Activated naive CD4-positive, alpha-beta T cell treated with anti-CD3 and anti-CD28 coated beads, Interleukin-2, amount 50 U/mL, for 24 hours (primary cell): ENCODE measurements at regions not wholly inside any gene's neighbourhood (a gene's known extent, or its start where the extent isn't known, plus 50 kb on each side); places are given as distances from the start of the nearest gene placed in this dataset.
"Not testable (repeated sequence)": the region's sequence is repeated elsewhere in the genome, so short reads cannot be mapped to it uniquely, and the experiment has no call there.

Experiments used
- H3K27ac Mint-ChIP-seq: one replicate; pipeline ENCODE4 v1.8.0; 2021; ENCODE audit warnings: mild to moderate bottlenecking, mixed read lengths
- H3K27me3 Mint-ChIP-seq: one replicate; pipeline ENCODE4 v1.8.0; 2021; ENCODE audit warnings: mixed read lengths
- H3K36me3 Mint-ChIP-seq: one replicate; pipeline ENCODE4 v1.8.0; 2021; ENCODE audit warnings: mixed read lengths
- H3K4me1 Mint-ChIP-seq: one replicate; pipeline ENCODE4 v1.8.0; 2021; ENCODE audit warnings: mixed read lengths
- H3K4me3 Mint-ChIP-seq: one replicate; pipeline ENCODE4 v1.8.0; 2021; ENCODE audit warnings: mild to moderate bottlenecking, mixed read lengths
- H3K9me3 Mint-ChIP-seq: one replicate; pipeline ENCODE4 v1.8.0; 2021; ENCODE audit warnings: mixed read lengths

- H3K4me1 Mint-ChIP-seq, H3K27me3 Mint-ChIP-seq, H3K27ac Mint-ChIP-seq, H3K36me3 Mint-ChIP-seq, H3K9me3 Mint-ChIP-seq, H3K4me3 Mint-ChIP-seq: not testable (repeated sequence)
Measured at GRCh38 chrY:17511984-17512383, 368.0 kb downstream of the CDY2B start.

GRCh38 chrY:17511476-17511875 is 368.5 kb downstream of the CDY2B start:
- not testable (repeated sequence) for H3K36me3 Mint-ChIP-seq, H3K4me1 Mint-ChIP-seq, H3K27ac Mint-ChIP-seq, H3K27me3 Mint-ChIP-seq, H3K9me3 Mint-ChIP-seq, H3K4me3 Mint-ChIP-seq

GRCh38 chrY:17505834-17506233 is 374.2 kb downstream of the CDY2B start:
- not testable (repeated sequence) for H3K27ac Mint-ChIP-seq, H3K4me1 Mint-ChIP-seq, H3K9me3 Mint-ChIP-seq, H3K36me3 Mint-ChIP-seq, H3K4me3 Mint-ChIP-seq, H3K27me3 Mint-ChIP-seq

GRCh38 chrY:17484763-17485162 is 395.3 kb downstream of the CDY2B start:
- H3K27me3 Mint-ChIP-seq, H3K9me3 Mint-ChIP-seq, H3K36me3 Mint-ChIP-seq, H3K4me3 Mint-ChIP-seq, H3K4me1 Mint-ChIP-seq, H3K27ac Mint-ChIP-seq: not testable (repeated sequence)

- not testable (repeated sequence) for H3K9me3 Mint-ChIP-seq, H3K27me3 Mint-ChIP-seq, H3K4me1 Mint-ChIP-seq, H3K36me3 Mint-ChIP-seq, H3K4me3 Mint-ChIP-seq, H3K27ac Mint-ChIP-seq
Measured at GRCh38 chrY:17484157-17484556, 395.9 kb downstream of the CDY2B start.

- not testable (repeated sequence) for H3K36me3 Mint-ChIP-seq, H3K27ac Mint-ChIP-seq, H3K4me3 Mint-ChIP-seq, H3K4me1 Mint-ChIP-seq, H3K9me3 Mint-ChIP-seq, H3K27me3 Mint-ChIP-seq
Measured at GRCh38 chrY:17481389-17482022, 398.5 kb downstream of the CDY2B start.

GRCh38 chrY:17472068-17472467 is 408.0 kb downstream of the CDY2B start:
- H3K36me3 Mint-ChIP-seq, H3K27me3 Mint-ChIP-seq, H3K9me3 Mint-ChIP-seq, H3K4me3 Mint-ChIP-seq, H3K4me1 Mint-ChIP-seq, H3K27ac Mint-ChIP-seq: not testable (repeated sequence)

- H3K4me3 Mint-ChIP-seq, H3K4me1 Mint-ChIP-seq, H3K36me3 Mint-ChIP-seq, H3K27ac Mint-ChIP-seq, H3K9me3 Mint-ChIP-seq, H3K27me3 Mint-ChIP-seq: not testable (repeated sequence)
Measured at GRCh38 chrY:17459753-17460152, 420.3 kb downstream of the CDY2B start.

GRCh38 chrY:17430570-17431166 is 449.4 kb downstream of the CDY2B start:
- no peak overlapping the region for H3K4me3 Mint-ChIP-seq
- H3K27ac Mint-ChIP-seq = no peak overlapping the region
- no peaks in the 10 kb centered on the region for H3K36me3 Mint-ChIP-seq

GRCh38 chrY:17398336-17399072 is 481.5 kb downstream of the CDY2B start:
- no peaks in the 10 kb centered on the region for H3K4me1 Mint-ChIP-seq
- no peaks in the 10 kb centered on the region for H3K27me3 Mint-ChIP-seq
- no peaks in the 10 kb centered on the region for H3K36me3 Mint-ChIP-seq
- no peak overlapping the region for H3K27ac Mint-ChIP-seq
- H3K4me3 Mint-ChIP-seq = no peak overlapping the region
- no peaks in the 10 kb centered on the region for H3K9me3 Mint-ChIP-seq

More at GRCh38 chrY:17430570-17431166, 449.4 kb downstream of the CDY2B start:
- no peaks in the 10 kb centered on the region for H3K9me3 Mint-ChIP-seq
- H3K4me1 Mint-ChIP-seq = no peaks in the 10 kb centered on the region
- no peaks in the 10 kb centered on the region for H3K27me3 Mint-ChIP-seq

GRCh38 chrY:17397659-17398058 is 482.4 kb downstream of the CDY2B start:
- Mint-ChIP-seq H3K4me1 (no peaks in the 10 kb centered on the region), H3K4me3 (no peak overlapping the region), H3K27ac (no peak overlapping the region), H3K27me3 (no peaks in the 10 kb centered on the region), H3K36me3 (no peaks in the 10 kb centered on the region), H3K9me3 (no peaks in the 10 kb centered on the region)

GRCh38 chrY:17381431-17382070 is 498.5 kb downstream of the CDY2B start:
- Mint-ChIP-seq H3K4me3 (no peak overlapping the region), H3K27ac (no peak overlapping the region), H3K36me3 (no peaks in the 10 kb centered on the region), H3K27me3 (no peaks in the 10 kb centered on the region), H3K9me3 (peaks cover 12% of the 10 kb centered on the region), H3K4me1 (no peaks in the 10 kb centered on the region)

- H3K36me3 Mint-ChIP-seq = no peaks in the 10 kb centered on the region
- H3K27ac Mint-ChIP-seq = no peak overlapping the region
- no peaks in the 10 kb centered on the region for H3K27me3 Mint-ChIP-seq
- H3K9me3 Mint-ChIP-seq = peaks cover 7% of the 10 kb centered on the region
- no peak overlapping the region for H3K4me3 Mint-ChIP-seq
- no peaks in the 10 kb centered on the region for H3K4me1 Mint-ChIP-seq
Measured at GRCh38 chrY:17378326-17378725, 501.7 kb downstream of the CDY2B start.

GRCh38 chrY:17368413-17368812 is 511.6 kb downstream of the CDY2B start:
- Mint-ChIP-seq H3K27me3 (no peaks in the 10 kb centered on the region), H3K4me1 (no peaks in the 10 kb centered on the region), H3K4me3 (no peak overlapping the region), H3K36me3 (no peaks in the 10 kb centered on the region), H3K9me3 (no peaks in the 10 kb centered on the region), H3K27ac (no peak overlapping the region)

- no peak overlapping the region for H3K27ac Mint-ChIP-seq
Measured at GRCh38 chrY:17366400-17366799, 513.6 kb downstream of the CDY2B start.

GRCh38 chrY:17339028-17339427 is 541.0 kb downstream of the CDY2B start:
- peaks cover 7% of the 10 kb centered on the region for H3K9me3 Mint-ChIP-seq
- no peaks in the 10 kb centered on the region for H3K36me3 Mint-ChIP-seq
- no peak overlapping the region for H3K27ac Mint-ChIP-seq
- H3K4me3 Mint-ChIP-seq = no peak overlapping the region
- H3K27me3 Mint-ChIP-seq = no peaks in the 10 kb centered on the region
- H3K4me1 Mint-ChIP-seq = no peaks in the 10 kb centered on the region

More at GRCh38 chrY:17366400-17366799, 513.6 kb downstream of the CDY2B start:
- Mint-ChIP-seq H3K4me1 (no peaks in the 10 kb centered on the region), H3K27me3 (no peaks in the 10 kb centered on the region), H3K36me3 (no peaks in the 10 kb centered on the region), H3K4me3 (no peak overlapping the region), H3K9me3 (no peaks in the 10 kb centered on the region)
